NCI-H82 treated with DMSO at 0.1 percent for 48 hours (cell line): ENCODE measurements at regions not wholly inside any gene's neighbourhood (a gene's known extent, or its start where the extent isn't known, plus 50 kb on each side); places are given as distances from the start of the nearest gene placed in this dataset.
"Not testable (repeated sequence)": the region's sequence is repeated elsewhere in the genome, so short reads cannot be mapped to it uniquely, and the experiment has no call there.

ENCODE experiments used
- DNase-seq: peaks from one replicate; lab custom pipeline; 2025; ENCODE audit not compliant: unreplicated experiment; lab: John Stamatoyannopoulos, UW

DNA sequence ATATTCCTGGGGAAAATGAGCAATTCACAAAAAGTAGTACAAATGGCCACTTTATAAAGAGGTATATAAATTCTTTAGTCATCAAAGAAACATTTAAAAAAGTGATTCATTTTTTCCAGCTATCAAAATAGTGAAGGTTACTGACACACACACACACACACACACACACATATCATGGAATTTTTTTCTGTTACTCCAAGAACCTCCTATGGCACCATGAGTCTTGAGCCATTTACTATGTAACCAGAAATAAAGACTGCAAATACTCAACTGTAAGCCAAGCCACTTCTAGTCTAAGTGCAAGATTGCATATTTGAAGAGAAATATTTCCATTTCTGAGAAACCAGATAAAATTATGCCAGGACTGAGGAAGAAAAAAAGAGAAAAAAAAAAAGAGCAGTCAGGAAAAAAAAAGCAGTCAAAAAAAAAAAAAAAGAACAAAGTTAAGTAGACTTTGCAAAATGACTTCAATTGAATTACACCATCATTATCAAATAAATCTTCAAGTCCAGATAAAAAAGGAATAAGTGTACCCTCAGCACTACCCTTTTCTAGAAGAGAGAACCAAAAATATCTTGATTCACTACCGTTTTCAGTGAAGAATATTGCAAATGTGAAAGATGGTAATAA is 275.7 kb downstream of the DAD1 start:
- no peak for DNase-seq

DNA sequence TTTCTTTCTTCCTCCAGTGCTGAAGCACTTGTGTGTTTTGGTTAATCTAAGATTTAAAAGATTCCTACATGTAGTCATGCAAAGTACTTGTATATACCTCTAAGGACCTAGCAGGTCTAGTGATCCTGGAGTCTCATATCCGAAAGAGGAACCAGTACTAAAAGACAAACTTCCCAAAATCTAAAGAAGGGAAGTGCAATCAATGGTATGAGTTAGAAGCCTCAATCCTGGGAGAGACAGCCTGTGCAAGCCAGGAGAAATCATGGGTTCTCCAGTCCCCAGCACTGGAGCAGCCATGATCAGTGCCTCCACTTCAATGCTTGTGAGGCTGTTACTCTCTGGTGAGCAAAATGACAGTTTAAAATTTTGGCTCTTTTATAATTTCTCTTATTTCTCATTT is 277.4 kb downstream of the DAD1 start:
- no peak for DNase-seq

DNA sequence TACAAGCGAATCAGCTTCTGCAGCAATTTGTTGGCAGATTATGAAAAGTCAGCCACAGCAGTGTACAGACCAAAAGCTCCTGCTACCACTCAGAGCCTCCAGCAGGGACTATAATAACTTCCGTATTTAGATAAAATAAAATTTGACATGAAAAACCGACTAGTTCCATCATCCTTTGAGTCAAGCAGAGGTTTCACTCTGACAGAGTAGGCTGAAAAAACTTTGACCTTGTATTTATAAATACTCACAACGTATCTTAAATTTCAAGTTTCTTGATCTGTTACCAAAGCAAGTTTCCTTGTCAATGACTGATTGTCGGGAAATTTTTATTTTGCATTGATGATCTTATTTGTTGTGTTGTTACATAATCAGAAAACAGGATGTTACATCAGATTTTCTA is 283.4 kb downstream of the DAD1 start:
- DNase-seq = no peak

DNA sequence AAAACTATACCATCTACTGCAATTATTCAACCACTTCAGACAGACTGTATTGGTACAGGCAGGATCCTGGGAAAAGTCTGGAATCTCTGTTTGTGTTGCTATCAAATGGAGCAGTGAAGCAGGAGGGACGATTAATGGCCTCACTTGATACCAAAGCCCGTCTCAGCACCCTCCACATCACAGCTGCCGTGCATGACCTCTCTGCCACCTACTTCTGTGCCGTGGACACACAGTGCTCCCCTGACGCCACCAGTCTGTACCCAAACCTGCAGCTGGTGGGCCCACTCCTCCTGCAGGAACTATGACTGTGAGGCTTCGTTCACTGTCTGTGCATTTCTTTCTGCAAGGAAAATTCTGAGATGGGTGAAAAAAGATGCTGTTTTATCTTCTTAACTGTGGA is 284.7 kb downstream of the DAD1 start:
- no peak for DNase-seq

DNA sequence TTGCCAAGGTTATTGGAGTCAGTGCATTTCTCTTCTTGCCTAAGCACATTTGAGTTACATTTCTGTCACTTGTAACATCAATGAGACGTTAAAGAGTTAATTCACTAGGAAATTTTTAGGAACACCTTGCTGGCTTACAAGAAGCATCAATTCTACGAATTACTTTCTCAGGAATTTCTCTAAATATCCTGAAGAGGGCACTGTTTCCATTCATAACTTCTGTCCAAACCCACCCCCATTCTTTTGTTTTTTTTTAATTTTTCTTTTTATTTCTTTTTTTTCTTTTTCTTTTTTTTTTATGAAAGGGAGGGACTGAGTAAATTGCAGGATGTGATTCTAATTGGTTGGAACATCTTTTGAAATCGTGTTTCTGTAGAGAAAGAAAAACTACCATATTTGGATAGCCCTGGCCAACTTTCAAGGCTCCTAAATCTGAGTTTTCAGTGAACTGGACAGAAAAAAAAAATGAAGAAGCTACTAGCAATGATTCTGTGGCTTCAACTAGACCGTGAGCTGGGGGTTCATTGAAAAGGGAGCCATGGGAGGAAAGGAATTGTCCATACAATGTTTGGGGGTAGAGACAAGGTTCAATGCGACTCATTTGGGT is 285.3 kb downstream of the DAD1 start:
- DNase-seq = no peak

DNA sequence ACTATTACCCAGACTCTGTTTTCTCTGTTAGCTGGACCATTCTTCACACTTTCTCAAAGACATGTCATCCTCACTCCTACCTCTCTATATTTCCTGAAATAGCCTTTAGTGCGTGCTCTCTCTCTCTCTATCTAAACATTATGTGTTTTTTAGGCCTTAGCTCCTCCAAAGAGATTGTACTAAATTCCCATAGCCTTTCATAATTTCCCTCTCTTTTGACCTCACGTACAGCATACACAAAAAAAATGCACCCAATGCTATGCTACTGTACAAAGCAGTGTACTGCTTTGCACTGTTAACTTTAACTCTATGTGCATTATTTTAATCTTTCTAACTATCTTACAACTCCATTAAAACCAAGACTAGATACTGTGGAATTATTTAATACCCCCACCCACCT is 288.4 kb downstream of the DAD1 start:
- DNase-seq = no peak

DNA sequence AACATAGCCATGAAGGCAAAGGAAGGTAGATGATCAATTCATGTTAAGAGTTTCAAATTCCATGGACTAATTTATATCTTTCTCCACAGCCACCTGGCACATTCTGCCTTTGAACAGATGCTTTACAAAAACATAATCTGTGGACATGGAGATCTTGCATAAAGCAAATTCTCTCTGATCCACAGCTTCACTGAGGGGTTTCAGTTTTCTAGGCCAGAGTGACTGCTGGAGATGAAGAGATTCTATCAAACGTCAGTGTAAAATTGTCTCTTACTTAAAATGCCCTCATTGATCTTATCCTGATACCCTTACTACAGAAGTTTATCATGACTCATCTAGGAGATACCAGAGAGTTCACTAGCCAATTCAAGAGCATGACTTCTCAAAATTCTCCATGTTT is 291.6 kb downstream of the DAD1 start:
- DNase-seq = no peak

DNA sequence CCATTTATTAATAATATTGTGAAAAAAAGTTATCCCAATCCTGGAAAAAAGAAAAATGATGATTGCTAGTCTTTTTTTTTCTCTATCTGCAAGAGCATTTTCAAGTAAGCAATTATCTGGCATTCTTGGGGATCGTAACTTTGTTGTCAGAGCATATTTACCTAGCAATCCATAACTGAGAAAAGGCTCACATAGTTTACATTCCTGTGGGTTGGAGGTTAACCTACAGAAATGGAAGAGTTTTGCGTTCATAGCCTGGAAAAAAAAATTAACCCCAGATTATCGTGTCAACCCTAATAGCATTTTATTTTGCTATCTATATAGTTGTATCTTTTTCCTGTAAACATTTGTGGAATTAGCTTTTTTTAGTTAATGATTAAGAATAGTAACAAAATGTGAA is 292.3 kb downstream of the DAD1 start:
- DNase-seq = no peak

DNA sequence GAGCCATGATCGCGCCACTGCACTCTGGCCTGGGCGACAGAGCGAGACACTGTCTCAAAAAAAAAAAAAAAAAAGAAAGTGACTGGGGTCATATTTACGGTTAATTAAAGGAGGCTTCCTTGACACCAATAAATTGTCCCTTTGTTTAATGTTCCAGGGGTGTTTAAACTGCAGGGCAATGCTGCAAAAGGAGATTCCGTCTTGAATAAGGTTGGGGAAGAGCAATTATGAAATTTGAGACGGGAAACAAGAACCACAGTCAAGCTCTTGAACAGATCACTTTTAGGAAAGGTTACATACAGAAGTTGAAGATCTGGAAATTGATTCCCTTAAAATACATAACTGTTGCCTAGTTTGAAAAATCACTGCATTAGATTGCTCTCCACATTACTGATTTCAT is 292.9 kb downstream of the DAD1 start:
- DNase-seq = no peak

DNA sequence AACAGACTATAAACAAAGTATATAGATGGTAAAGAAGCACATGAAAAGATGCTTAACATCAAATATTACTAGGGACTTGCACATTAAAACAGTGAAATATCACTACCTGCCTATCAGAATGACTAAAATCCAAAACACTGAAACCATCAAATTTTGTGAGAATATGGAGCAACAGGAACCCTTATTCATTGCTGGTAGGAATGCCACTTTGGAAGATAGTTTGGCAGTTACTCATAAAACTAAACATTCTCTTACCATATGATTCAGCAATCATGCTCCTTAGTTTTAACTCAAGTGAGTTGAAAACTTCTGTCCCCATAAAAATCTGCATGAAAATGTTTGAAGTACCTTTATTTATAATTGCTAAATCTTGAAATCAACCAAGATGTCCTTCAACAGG is 297.6 kb downstream of the DAD1 start:
- DNase-seq = no peak

DNA sequence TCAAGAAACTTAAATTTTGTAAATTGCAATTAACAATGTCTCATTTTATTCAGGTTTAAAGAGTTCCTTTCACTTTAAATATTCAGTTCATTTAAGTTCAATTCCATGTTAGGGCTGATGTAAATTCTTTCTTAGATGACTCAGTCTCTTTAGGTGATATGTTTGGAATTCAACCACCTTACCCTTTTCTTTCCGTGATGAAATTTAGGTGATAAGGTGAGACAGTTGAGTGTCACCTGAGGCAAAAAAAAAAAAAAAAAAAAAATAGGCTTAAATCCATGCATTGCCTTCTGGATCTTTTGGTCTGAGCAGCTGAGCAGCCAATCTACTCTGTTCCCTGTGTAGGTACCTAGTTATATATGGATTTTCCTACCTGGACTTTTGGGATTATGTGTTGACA is 299.5 kb downstream of the DAD1 start:
- DNase-seq = no peak

DNA sequence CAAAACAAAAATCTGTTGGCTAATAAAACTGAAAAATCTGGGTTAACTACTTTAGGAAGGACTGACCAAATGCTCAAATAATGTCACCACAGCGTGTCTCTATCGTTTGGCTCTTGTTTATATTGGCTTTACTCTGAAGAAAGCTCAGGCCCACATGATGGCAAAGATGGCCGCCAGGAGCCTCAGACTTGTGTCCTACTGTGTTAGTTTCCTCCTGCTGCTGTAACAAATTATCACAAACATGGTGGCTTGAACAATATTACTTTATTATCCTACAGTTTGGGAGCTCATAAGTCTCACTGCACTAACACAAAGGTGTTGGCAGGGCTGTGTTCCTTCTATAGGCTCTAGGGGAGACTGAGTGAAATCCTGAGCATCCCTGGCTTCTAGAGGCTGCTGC is 303.0 kb downstream of the DAD1 start:
- DNase-seq = no peak

DNA sequence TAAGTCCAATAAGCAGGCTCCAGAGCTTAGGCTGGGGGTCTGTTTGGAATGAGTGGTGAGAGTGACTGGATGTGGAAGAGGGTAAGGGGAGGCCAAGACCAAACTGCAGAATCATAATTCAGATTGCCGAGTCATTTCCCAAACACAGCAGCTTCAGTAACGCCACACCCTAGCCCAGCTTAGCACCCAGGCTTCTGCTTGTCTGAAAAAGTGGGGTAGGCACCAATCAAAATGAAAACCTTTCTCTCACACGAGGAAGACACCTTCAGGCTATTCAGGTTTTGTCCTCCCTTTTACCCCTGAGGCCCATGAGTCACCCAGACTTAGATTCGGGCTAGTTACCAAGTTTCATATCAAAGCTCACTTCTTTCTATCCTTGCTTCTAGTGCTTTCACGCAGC is 306.1 kb downstream of the DAD1 start:
- DNase-seq = no peak

DNA sequence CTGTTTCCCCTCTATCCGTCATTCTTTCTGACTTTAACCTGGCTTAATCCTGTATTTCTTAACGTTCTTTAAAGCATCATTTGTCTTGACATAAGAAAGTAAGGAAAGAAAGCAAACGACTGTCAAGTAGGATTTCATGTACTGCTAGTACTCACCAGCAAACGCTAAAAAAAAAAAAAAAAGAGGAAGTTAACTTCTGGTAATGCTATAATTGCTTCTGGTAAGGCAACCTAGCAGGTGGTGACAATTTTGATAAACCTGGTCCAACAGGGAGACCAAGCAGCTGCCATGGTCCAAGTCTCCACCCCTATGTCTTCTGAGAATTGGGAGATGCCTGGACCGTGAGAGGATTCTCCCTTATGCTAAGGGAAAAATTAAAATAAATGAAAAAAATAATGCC is 306.6 kb downstream of the DAD1 start:
- no peak for DNase-seq

DNA sequence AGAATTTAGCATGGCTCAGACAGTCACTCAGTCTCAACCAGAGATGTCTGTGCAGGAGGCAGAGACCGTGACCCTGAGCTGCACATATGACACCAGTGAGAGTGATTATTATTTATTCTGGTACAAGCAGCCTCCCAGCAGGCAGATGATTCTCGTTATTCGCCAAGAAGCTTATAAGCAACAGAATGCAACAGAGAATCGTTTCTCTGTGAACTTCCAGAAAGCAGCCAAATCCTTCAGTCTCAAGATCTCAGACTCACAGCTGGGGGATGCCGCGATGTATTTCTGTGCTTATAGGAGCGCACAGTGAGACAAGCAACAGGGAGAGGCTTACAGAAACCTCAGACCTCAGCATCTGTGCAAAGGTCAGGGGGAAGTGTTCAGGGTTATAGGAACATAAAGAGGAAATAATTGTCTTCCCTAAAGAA is 307.6 kb downstream of the DAD1 start:
- not testable (repeated sequence) for DNase-seq

DNA sequence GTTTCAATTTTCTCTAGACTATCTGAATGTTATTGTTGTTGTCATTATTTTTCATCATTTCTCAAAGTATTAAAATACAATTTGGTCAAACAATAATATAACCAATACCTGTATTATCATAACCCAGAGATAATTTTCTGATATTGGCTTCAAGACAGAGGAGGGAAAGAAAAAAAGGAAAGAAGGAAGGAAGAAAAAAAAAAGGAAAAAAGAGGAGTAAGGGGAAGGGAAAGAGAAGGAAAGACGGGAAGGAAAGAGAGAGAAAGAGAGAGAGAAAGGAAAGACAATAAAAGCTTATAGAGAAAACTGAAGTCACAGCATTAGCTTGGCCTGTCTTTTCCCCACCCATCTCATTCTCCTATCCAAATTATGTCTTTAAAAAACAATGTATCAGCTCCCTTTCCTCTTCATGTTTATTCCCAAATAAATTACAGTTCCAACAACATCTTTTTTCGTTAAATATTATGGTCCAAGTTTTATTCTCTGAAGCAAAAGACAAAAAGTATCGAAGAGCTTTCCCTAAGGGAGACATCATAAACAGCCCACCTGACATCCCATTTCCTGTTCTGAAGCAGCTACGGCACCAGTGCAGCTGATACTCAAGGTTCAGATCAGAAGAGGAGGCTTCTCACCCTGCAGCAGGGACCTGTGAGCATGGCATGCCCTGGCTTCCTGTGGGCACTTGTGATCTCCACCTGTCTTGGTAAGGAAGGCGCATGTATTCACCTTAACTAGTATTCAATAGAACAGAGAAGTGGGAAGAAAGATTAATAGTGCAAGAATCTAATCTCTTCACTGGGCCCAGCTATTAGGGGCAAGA is 308.3 kb downstream of the DAD1 start:
- DNase-seq = no peak

DNA sequence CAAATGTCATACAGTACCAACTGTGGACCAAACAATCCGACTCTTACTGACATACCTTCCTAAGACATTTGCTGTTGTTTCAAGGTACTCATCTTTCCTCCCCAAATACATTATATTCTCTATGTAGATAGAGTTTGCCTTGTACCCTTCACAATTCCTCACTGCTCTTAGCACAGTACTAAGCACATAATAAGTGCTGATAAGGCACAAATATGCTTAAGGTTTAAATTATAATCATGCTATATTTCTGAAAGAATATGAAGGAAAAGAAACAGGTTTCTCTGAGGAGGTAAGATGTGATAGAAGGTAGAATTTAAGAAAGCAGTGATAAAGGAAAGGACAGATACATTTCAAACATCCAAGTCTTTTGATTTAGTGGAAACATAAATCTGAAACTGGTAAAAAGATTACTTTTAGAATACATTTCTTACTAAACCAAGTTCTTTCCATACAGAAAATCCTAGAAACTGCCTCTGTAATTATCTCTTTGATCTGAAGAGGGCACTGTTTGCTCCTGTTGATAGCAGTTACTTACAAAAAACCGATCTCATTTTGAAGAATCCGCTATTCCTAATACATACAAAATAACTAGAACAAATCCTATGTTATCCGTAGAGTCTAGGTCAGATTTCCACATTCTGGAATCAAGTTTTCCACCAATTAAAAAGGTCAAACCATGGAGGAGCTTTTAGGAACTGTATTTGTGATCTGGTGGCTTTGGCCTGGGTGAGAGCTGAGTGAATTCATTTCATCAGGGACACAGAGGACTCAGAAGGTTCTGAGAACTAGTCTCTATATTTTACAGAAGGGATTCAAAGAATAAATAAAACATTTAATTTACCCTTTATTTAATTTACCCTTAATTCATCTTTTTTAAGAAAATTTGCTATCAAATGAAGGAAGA is 311.9 kb downstream of the DAD1 start:
- DNase-seq = no peak

DNA sequence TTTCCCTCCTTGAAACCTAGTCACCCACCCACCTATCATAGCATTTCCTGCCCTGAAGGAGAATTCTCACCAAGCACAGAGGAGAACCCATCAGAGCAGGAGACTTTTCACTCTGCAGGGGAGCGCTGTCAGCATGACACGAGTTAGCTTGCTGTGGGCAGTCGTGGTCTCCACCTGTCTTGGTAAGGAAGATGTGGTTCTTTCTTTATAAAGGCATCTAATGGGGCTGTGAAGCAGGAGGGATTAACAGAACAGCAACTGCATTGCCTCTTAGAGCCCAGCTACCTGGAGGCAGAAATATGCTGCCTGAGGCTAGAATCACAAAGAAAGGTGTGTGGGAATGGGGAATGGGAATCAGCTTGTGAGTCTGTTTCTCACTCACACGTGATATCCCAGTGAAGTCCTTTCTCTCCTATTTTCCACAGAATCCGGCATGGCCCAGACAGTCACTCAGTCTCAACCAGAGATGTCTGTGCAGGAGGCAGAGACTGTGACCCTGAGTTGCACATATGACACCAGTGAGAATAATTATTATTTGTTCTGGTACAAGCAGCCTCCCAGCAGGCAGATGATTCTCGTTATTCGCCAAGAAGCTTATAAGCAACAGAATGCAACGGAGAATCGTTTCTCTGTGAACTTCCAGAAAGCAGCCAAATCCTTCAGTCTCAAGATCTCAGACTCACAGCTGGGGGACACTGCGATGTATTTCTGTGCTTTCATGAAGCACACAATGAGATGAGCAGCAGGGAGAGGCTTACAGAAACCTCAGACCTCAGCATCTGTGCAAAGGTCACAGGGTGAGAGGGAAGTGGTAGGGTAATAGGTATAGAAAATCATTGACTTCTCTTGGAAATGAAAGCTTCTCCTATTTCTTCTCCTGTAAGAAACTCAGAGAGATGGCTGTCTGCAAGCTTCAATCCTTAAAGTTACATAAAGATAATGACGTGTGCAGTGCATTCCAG is 316.9 kb downstream of the DAD1 start:
- DNase-seq = no peak

DNA sequence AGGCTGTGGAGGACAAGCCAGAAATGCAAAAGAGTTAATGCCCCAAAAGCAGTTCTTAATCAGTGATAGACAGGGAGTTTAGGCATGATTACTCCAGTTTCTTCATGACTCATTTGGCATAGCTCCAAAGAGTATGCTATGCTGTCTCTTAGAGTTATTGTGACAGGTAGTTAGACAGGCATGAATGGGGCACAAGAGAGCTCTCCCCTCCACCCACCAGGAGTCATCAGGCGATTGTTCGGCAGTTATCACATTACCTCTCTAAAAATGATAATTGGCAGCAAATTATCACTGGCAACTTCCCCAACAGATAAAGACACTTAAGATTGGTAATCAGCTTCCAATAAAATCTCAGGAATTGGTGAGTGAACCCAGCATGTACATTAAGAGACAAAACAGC is 320.1 kb downstream of the DAD1 start:
- no peak for DNase-seq

DNA sequence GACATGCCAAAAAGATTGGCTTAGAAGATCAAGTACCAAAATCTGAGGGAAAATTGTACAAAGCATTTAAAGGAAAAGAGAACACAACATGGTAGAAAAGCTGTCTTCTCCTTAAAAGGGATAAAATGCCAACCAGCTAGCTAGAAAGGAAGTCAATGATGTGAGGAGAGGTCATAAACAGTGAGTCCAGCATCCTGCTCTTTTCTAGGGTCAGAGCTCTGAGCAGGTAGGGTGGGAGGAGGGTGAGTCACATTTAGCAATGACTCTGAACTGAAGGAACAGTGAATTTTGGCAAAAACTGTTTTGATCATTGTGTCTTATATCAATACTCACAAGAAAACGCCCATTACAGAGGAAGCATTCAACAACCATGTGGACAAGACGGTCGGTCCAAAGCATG is 322.3 kb downstream of the DAD1 start:
- DNase-seq = no peak

DNA sequence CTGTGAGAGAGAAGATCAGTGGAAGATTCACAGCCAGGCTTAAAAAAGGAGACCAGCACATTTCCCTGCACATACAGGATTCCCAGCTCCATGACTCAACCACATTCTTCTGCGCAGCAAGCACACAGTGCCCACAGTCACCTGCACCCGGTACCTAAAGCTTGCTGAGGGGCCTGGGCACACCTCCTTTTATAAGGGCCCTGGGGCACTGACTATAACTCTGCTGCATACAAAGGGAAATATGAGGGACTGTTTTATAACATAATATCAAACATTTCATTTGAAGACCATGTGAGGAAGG is 322.9 kb downstream of the DAD1 start:
- no peak for DNase-seq
